ENCODE measurements at regions not wholly inside any gene's neighbourhood (a gene's known extent, or its start where the extent isn't known, plus 50 kb on each side); places are given as distances from the start of the nearest gene placed in this dataset.

GRCh38 chrX:23228950-23229448 lies 105.7 kb upstream of the PTCHD1 start:
- DNase-seq (ENCODE audit: low read depth): no peak

- no peak for DNase-seq (ENCODE audit: low read depth)
Observed at GRCh38 chrX:23235051-23235450, 99.6 kb upstream of the PTCHD1 start.

- DNase-seq (ENCODE audit: low read depth): peak; percentile 13
Observed at GRCh38 chrX:23246001-23246400, 88.6 kb upstream of the PTCHD1 start.

- no peak for DNase-seq (ENCODE audit: low read depth)
Observed at GRCh38 chrX:23248187-23248586, 86.5 kb upstream of the PTCHD1 start.

- no peak for DNase-seq (ENCODE audit: low read depth)
Observed at GRCh38 chrX:23251043-23251442, 83.6 kb upstream of the PTCHD1 start.

GRCh38 chrX:23263892-23264291 lies 70.8 kb upstream of the PTCHD1 start:
- DNase-seq (ENCODE audit: low read depth): no peak

- no peak for DNase-seq (ENCODE audit: low read depth)
Observed at GRCh38 chrX:23269923-23270322, 64.7 kb upstream of the PTCHD1 start.

GRCh38 chrX:23271026-23271425 lies 63.6 kb upstream of the PTCHD1 start:
- no peak for DNase-seq (ENCODE audit: low read depth)

GRCh38 chrX:23276475-23276874 lies 58.2 kb upstream of the PTCHD1 start:
- DNase-seq (ENCODE audit: low read depth): no peak

All from stromal cell of bone marrow (primary cell).